ENCODE measurements at regions not wholly inside any gene's neighbourhood (a gene's known extent, or its start where the extent isn't known, plus 50 kb on each side); places are given as distances from the start of the nearest gene placed in this dataset.

DNA sequence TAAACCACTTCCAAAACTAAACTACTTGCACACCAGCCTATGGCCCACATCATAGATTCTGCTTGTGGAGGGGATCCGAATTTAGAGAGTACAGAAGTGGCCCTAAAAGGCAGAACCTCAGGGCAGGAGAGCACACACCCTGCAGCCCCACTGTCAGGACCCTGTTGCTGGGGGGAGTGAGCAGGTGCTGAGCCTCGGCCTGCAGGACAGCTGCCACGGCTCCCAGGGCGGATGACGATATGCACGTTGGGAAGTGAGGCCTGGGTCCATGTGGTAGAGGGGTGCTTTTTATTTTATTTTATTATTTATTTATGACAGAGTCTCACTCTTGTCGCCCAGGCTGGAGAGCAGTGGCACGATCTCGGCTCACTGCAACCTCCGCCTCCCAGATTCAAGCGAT is 73.5 kb downstream of the TNFAIP2 start:
- H3K4me2 ChIP-seq (ENCODE audit: insufficient read depth, low read length): no peak overlapping the region
- no peaks in the 10 kb centered on the region for H3K36me3 ChIP-seq (ENCODE audit: control insufficient read depth in 2 of 2, extremely low read depth in 1 of 2, insufficient read depth in 2 of 2, low read length in 2 of 2)
- H3K4me1 ChIP-seq (ENCODE audit: control insufficient read depth, extremely low read depth, insufficient read depth, low read length): no peaks in the 10 kb centered on the region
- ChIA-PET POLR2A (no interaction called here), CTCF (no interaction called here)
- DNase-seq (ENCODE audit: low read depth, low spot score) (no peak), FAIRE-seq (no peak)
- no peak overlapping the region for H3K27ac ChIP-seq (ENCODE audit: insufficient read depth, low read depth, low read length)
- no peaks in the 10 kb centered on the region for H4K20me1 ChIP-seq (replicated peaks; ENCODE audit: control insufficient read depth, extremely low read depth, insufficient read depth, low read length)
- H3K9me3 ChIP-seq (replicated peaks; ENCODE audit: control insufficient read depth, insufficient read depth, low read length): no peaks in the 10 kb centered on the region
- peaks cover 0 to 2% of the 10 kb centered on the region in 2 experiments for H3K27me3 ChIP-seq (ENCODE audit: control insufficient read depth in 2 of 2, insufficient read depth in 2 of 2, low read length in 2 of 2)
- dilution Hi-C loops (cut with MboI; ENCODE audit: extremely low pct_ligation_motif_present, low sequenced_read_pairs) (no loop called here), intact Hi-C loops (cut with micrococcal nuclease) (no loop called here)
- H3K4me3 ChIP-seq (replicated peaks in 1 of 3; ENCODE audit: insufficient read depth in 1 of 3, low read depth in 1 of 3, low read length in 3 of 3): no peak overlapping the region
- H3K9me1 ChIP-seq (replicated peaks; ENCODE audit: control insufficient read depth, extremely low read depth, insufficient read depth, low read length): no peaks in the 10 kb centered on the region
- H3K9ac ChIP-seq (replicated peaks; ENCODE audit: extremely low read depth, insufficient read depth, low read length): no peak overlapping the region
- no peaks in the 10 kb centered on the region for H3K79me2 ChIP-seq (ENCODE audit: control insufficient read depth, insufficient read depth, low read length)
- no TSS peak for BruUV-seq (replicated peaks)
- TF ChIP-seq FOS (IDR thresholded peaks at IDR 0.05; ENCODE audit: borderline replicate concordance, insufficient read depth, low read length): no peak
- TF ChIP-seq MAX (IDR thresholded peaks at IDR 0.05; ENCODE audit: insufficient read depth, insufficient read length): no peak
- TF ChIP-seq MYC (IDR thresholded peaks at IDR 0.05; ENCODE audit: low read depth, low read length): no peak
- TF ChIP-seq POLR2AphosphoS5 (IDR thresholded peaks at IDR 0.05; ENCODE audit: insufficient read depth, low read depth, low read length): no peak
- TF ChIP-seq EZH2 (IDR thresholded peaks at IDR 0.05; ENCODE audit: borderline replicate concordance, low read depth, low read length, severe bottlenecking): no peak
- TF ChIP-seq GATA2 (IDR thresholded peaks at IDR 0.05; ENCODE audit: insufficient read depth, insufficient read length, low read depth, low read length): no peak
- TF ChIP-seq JUN (IDR thresholded peaks at IDR 0.05; ENCODE audit: borderline replicate concordance, insufficient read depth, insufficient read length, low read depth): no peak
- no peak for TF ChIP-seq POLR2A (IDR thresholded peaks at IDR 0.05; ENCODE audit: low read depth, low read length)
- no peak overlapping the region for H2AFZ ChIP-seq (ENCODE audit: low read depth, low read length)

Data from endothelial cell of umbilical vein (primary cell).